Stimulated activated CD4-positive, alpha-beta T cell treated with anti-CD3 and anti-CD28 coated beads, Interleukin-12 subunit alpha, Interleukin-12 subunit beta, amount 100 ng/mL, for 24 hours (primary cell): ENCODE measurements at regions not wholly inside any gene's neighbourhood (a gene's known extent, or its start where the extent isn't known, plus 50 kb on each side); places are given as distances from the start of the nearest gene placed in this dataset.
A peak's percentile ranks its signal among the peaks of the same experiment; 100 is the strongest.
"Not testable (repeated sequence)": the region's sequence is repeated elsewhere in the genome, so short reads cannot be mapped to it uniquely, and the experiment has no call there.

ENCODE experiments used
- DNase-seq, 2 experiments: peaks; one replicate each; pipeline ENCODE4 v3.0.0-alpha.2; 2020; ENCODE audit warnings: low read depth in 2 of 2

- DNase-seq: not testable (repeated sequence)
Observed at GRCh38 chr1:222177496-222177895, 370.4 kb downstream of the HHIPL2 start.

GRCh38 chr1:222171005-222171404 lies 376.9 kb downstream of the HHIPL2 start:
- no peak for DNase-seq

- DNase-seq: no peak
Observed at GRCh38 chr1:222168621-222169020, 379.3 kb downstream of the HHIPL2 start.

DNA sequence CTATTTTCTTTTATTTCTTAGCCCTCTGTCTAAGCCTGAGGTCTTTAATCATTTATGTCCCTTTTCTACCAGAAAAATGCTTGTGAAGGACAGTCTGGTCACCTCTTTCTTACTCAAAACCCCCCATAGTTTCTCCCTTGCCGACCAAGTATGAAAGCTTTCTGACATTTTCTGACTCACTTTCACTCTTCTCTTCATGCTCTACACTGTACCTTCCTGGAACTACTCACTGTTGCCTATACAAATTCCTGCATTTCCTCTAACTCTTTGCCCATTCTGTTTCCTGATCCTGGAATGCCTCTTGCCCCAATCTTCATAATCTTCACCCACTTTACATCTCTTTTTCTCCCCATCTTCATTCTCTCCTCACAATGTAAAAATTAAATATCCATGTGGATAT lies 380.0 kb downstream of the HHIPL2 start:
- DNase-seq: no peak

GRCh38 chr1:222167111-222167510 lies 380.8 kb downstream of the HHIPL2 start:
- peak in 1 of 2 experiments; percentile 0 for DNase-seq

- no peak for DNase-seq
Observed at GRCh38 chr1:222165629-222166028, 382.3 kb downstream of the HHIPL2 start.

DNA sequence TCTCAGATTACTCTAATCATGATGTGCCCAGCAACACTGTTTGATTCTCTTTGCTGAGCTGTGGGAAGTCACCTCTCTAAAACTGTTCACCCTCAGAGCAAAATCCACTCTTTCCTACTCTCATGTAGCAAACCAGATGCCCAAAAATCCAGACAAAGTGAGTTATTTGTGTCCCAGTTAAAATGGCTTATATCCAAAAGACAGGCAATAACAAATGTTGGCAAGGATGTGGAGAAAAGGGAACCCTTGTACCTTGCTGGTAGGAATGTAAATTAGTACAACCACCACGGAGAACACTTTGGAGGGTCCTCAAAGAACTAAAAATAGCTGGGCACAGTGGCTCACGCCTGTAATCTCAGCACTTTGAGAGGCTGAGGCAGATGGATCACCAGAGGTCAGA lies 384.0 kb downstream of the HHIPL2 start:
- DNase-seq: no peak

- no peak for DNase-seq
Observed at GRCh38 chr1:222161676-222162075, 386.2 kb downstream of the HHIPL2 start.

GRCh38 chr1:222157612-222158011 lies 390.3 kb downstream of the HHIPL2 start:
- DNase-seq: no peak

DNA sequence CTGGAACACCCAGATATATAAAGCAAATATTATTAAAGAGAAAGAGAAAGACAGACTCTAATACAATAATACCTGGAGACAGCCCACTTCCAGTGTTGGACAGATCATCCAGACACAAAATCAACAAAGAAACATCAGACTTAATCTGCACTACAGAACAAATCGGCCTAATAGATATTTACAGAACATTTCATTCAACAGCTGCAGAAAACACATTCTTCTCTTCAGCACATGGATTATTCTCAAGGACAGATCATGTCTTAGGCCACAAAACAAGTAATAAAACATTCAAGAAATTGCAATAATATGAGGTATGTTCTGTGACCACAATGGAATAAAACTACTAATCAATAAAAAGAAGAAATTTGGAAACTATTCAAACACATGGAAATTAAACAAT lies 398.3 kb upstream of the DUSP10 start:
- no peak for DNase-seq

DNA sequence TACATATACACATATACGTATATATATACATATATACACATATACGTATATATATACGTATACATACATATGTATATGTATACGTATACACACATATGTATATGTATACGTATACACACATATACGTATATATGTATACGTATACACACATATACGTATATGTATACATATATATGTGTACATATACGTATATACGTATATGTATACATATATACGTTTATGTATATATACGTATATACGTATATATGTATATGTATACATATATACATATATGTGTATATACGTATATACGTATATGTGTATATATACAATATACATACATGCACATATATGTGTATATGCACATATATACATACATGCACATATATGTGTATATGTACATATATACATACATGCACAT lies 396.2 kb upstream of the DUSP10 start:
- DNase-seq: no peak

GRCh38 chr1:222136869-222137268 lies 395.0 kb upstream of the DUSP10 start:
- no peak for DNase-seq

- no peak for DNase-seq
Observed at GRCh38 chr1:222129041-222129440, 387.2 kb upstream of the DUSP10 start.

- DNase-seq: no peak
Observed at GRCh38 chr1:222127526-222128152, 385.8 kb upstream of the DUSP10 start.

GRCh38 chr1:222127096-222127495 lies 385.2 kb upstream of the DUSP10 start:
- no peak for DNase-seq

DNA sequence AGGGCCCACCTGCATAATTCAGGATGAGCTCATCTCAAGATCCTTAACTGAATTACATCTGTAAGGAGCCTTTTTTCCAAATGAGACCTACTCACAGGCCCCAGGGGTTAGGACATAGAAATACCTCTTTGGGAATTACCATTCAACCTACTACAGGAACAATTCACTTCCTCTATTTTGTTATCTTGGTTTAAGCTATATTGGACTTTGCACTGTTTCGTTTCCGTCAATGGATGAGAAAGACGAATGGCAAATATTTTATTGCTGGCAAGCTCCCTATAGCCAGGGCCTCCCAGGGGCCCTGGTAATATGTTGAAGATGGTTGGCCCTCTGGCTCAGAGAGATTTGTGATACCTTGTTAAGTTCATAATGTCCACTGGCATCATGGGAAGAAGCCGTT lies 384.2 kb upstream of the DUSP10 start:
- DNase-seq: no peak

DNA sequence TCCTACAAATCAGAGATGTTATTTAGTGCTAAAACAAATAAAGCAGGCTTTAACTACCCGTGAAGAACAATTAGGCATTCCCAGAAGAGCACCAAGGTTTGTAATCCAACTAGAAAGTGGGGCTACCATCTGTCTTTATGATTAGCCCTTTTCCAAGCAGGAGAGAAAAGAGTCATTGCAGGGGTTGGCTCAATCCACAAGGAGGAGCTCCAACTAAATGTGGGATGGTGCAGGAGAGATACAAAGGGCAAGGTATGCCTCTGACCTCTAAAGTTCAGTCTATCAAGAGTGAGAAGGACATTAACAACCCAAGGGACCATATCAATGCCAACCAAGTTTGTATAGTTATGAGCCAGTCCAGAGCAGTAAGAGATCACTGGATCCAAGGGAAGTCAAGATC lies 382.7 kb upstream of the DUSP10 start:
- no peak for DNase-seq

DNA sequence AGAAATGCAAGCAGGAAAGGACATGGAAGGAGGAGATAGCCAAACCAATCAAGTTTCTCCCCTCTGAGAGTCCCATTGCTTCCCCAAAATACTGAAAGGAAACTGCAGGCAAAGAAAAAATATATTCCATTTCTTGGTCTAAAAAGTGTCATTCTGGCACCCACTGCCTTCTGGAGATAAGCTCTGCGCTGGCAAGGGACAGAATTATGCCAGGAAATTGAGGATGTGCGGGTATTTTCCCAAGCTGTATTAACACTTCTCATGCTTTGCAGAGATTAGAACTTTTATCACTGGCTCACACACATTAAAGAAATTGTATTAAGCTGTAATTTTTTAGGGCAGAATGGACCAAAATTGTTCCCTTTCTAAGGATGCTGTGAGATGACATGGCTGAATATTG lies 381.2 kb upstream of the DUSP10 start:
- DNase-seq: no peak

- DNase-seq: no peak
Observed at GRCh38 chr1:222117809-222118208, 375.9 kb upstream of the DUSP10 start.

- no peak for DNase-seq
Observed at GRCh38 chr1:222114536-222115156, 372.8 kb upstream of the DUSP10 start.

- no peak for DNase-seq
Observed at GRCh38 chr1:222109836-222110235, 367.9 kb upstream of the DUSP10 start.

- no peak for DNase-seq
Observed at GRCh38 chr1:222107975-222108374, 366.1 kb upstream of the DUSP10 start.

- DNase-seq: no peak
Observed at GRCh38 chr1:222107267-222107666, 365.4 kb upstream of the DUSP10 start.

GRCh38 chr1:222106377-222106776 lies 364.5 kb upstream of the DUSP10 start:
- DNase-seq: no peak
